ENCODE measurements at regions not wholly inside any gene's neighbourhood (a gene's known extent, or its start where the extent isn't known, plus 50 kb on each side); places are given as distances from the start of the nearest gene placed in this dataset.
"Not testable (repeated sequence)": the region's sequence is repeated elsewhere in the genome, so short reads cannot be mapped to it uniquely, and the experiment has no call there.

DNA sequence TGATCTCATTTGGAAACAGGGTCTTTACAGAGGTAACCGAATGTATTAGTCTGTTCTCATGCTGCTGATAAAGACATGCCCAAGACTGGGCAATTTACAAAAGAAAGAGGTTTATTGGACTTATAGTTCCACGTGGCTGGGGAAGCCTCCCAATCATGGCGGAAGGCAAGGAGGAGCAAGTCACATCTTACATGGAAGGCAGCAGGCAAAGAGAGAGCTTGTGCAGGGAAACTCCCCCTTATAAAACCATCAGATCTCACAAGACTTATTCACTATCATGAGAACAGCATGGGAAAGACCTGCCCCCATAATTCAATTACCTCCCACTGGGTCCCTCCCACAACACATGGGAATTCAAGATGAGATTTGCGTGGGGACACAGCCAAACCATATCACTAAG, 171.8 kb upstream of the ID2 start:
- DNase-seq (ENCODE audit: low read depth, low spot score): not testable (repeated sequence)

GRCh38 chr2:8510519-8510918, 171.3 kb upstream of the ID2 start:
- DNase-seq (ENCODE audit: low read depth, low spot score): no peak

DNA sequence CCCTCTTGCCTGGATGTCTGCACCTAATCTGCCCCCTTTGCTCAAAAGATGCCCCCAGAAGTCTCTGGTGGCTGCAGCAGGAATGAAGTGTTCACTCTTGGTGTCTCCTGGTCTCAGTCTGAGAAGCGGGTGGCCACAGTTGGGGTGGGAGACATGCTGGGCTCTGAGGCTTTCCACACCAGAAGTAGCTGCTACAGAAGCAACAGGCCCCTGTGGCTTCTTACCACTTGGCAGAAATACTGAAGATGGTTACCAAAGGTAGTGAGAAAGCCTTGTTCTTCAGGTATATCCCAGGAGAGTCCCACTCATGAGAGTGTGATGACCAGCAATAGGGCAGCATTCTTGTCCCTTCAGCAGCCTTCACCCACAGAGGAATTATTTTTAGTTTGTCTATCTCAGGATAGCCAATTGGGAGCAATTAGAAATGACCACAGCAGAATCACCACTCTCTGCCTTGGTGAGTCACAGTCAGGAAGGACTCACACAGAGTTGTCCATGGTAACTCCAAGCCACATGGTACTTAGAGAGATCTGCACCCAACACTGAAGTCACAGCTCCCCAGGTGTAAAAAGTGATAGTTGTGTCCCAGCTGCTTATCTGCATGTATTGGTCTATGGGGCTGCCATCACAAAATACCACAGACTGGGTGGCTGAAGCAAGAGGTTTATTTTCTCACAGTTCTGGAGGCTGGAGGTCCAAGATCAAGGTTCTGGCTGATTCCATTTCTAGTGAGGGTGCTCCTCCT, 169.8 kb upstream of the ID2 start:
- DNase-seq (ENCODE audit: low read depth, low spot score): no peak

DNA sequence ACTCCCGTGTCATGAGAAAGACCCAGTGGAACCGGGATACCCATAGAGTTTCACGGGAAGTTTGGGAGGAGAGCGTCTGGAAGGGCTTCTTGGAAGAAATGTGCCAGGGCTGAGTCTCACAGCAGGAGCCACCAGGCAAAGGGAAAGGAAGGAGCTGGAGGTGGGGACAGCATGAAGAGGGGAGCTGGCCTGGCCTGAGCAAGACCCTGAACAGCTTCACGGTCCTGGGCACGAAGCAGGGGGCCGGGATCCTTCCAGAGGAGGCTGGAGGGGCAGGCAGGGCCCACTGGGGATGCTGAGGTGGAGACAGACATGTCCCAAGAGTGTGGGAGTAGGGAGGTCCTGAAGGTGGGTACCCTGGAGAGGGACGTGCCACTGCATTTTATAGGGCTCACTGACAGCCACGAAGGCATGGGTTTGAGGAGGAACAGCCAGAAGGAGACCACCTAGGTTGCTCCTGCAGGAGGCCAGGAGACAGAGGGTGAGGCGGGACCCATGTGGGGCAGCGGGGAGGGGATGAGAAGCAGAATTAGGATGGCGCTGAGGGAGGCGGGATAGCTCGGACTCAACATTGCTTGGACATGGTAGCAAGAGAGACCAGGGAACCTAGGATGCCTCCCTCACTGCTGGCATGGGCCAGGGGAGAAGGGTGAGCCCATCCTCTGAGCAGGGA, 168.1 kb upstream of the ID2 start:
- DNase-seq (ENCODE audit: low read depth, low spot score): no peak

DNA sequence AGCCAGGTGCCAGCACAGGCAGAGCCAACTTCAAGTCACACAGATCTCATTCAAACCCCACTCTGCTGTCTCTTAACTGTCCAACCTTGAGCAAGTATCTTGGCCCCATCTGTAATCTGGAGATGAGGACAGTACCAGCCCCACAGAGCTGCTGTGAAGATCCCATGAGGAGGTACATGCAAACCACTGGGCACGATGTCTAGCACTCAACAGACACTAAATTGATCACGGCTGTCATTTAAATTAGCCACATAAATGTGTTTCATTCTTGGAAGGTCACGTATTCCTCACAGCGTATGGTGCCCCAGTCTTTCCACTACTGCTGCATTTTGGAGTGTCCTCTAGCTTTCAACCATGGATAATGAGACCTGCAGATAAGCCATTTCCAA, 167.6 kb upstream of the ID2 start:
- no peak for DNase-seq (ENCODE audit: low read depth, low spot score)

DNA sequence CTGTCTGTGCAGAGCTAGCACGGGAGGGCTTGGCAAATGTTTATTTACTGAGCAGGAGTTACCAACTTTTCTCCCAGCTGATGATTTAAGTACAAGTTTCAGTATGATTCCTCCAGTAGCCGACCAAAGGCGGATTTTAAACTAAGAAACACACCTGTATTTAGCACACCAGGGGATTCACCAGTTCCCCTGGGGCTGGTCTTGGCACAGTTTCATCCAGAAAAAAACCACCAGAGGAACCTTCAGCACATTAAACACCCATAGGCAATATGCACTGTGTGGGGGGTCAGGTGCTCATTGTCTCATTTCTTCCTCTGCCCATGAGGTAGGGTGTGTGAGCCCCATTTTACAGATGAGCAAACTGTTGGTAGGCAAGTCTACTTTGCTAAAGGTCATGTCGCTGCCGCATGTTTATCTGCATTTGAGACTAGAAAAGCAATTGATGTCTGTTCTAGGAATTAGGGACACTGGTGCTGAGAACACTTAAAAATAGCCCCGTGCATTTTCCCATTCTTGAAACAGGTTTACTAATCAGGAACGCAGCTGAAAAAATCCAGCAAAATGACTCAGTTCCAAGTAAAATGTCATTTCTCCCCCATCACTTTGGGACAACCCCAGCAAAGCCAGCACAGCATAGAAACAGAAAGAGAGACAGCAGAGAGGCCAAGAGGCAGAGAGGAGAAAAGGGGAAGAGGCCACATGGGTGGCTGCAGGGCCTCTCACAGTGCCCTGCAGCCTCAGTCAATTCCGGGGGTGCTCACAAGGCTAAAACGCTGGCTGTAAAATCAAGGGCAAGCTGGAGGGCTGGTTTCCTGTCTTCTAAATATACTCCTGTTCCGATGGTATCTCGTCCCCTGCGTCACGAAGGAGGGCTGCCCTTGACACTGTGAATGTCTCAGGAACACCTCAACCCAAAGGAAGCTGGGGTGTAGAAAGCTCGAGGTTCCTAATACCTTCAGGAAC, 166.8 kb upstream of the ID2 start:
- no peak for DNase-seq (ENCODE audit: low read depth, low spot score)

DNA sequence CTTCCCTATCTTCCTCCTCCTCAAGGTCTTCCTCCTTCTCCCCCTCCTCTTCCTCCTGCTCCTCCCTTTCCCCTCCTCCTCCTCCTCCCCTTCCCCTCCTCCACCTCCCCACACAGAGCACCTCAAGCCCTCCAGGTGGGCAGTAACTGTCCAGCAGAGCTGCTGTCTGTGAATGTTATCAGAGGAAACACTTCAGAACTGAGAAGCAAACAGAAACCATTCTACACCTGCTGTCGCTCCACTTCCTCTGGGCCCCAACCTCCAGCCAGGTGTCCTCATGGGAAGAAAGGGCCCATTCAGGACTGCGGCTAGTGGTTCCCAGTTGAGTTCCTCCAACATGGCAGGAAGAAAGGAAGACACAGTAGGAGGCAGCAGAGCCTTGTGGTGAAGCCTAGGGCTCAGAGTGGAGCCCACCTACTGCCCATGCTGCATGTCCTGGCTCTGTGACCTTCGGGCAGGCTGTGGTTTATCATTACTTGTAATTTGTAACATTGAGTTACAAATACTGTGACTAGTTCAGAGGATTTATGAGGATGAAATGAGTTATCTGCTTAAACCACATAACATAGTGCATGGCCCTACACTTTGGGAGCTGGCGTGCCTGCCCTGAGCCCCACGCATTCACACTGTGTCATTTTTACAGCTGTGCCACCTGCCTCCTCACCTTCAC, 165.9 kb upstream of the ID2 start:
- no peak for DNase-seq (ENCODE audit: low read depth, low spot score)

DNA sequence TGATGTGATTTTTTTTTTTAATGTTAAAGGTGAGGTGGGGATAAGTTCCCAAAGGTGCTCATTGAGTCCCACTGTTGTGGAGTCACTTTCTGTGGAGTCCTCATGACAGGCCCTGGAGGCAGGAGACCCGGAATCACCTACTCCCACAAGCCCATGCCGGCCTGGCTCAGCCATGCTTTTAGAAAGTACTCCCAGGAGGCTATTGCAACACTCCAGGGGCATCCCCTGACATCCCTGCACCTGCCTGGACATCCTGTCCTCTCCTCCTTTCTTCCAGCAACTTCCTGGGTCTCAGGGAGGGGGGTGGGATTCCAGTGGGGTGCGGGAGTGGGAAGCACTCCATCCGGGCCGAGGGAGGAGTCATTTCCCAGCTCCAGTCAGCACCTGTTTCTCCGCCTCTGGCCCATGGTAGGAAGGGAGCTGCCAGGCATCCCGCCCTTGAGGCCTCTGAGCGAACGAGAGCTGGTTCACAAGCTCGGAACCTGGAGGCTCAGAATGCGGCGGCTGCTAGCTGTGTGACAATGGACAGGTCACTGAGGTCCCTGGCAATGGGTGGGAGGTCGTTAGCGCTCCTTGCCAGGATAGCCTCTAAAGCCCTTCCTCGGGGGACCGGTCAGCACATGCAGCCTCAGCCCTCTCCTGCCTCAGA, 163.9 kb upstream of the ID2 start:
- peak; percentile 19 for DNase-seq (ENCODE audit: low read depth, low spot score)

GRCh38 chr2:8518979-8519668, 162.7 kb upstream of the ID2 start:
- no peak for DNase-seq (ENCODE audit: low read depth, low spot score)

DNA sequence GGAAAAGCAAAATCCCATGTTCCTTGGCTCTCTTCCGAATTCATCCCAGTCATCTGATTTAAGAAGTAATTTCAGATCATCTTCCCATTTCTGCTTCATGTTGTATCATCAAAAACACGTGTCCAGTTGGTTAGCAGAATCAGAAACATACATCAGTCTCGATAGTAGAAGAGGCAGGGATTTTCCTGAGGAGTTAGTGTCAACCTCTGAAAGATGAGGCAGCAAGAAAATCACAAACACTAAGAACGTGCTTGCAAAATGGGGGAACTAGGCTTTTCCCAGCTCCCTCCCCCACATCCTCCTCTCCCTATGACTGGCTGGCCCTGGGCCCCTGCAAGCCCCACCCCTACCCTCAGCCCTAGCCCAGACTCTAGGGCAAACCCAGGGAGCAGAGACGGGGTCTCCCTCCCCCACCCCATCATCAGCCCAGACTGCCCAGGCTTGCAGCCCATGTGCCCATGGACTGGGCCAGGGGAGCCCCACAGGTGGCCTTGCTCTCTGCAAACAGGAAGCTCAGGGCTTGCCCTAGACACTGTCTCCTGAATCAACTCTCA, 161.0 kb upstream of the ID2 start:
- DNase-seq (ENCODE audit: low read depth, low spot score): no peak

DNA sequence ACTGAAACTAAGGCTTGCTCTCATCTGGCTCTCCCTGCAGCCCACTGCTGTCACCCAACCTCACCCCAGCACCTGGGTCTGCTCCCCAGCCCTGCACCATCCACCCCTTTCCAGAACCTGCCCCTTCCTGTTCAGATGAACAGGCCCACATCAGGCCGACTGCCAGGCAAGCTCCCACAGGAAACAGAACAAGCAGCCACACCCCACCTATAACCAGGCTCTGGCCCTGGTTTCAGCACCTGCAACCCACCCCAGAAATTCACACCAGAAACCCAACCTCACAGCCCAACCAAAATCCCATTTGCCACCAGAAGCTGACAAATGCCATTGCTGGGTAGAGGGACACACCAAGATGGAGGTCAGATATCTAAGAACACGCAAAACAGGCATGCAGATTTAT, 159.2 kb upstream of the ID2 start:
- no peak for DNase-seq (ENCODE audit: low read depth, low spot score)

DNA sequence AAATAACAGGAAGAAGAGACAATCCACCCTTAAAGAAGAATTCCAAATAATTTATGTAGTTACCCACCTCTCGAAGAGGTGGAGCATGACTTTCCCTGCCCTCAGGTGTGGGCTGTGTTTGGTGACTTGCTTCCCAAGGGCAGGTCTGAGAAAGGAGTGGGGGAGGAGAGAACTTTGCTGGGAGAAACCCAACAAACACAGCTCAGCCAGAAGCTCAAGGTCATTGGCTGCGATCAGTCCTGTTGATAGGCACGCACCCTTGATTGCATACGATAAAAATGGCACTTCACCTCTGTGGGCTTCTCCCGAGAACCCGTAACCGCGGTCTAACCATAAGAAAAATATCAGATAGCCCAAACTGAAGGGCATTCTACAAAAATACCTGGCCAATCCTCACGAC, 157.5 kb upstream of the ID2 start:
- no peak for DNase-seq (ENCODE audit: low read depth, low spot score)

- no peak for DNase-seq (ENCODE audit: low read depth, low spot score)
Measured at GRCh38 chr2:8524823-8525222, 157.0 kb upstream of the ID2 start.

DNA sequence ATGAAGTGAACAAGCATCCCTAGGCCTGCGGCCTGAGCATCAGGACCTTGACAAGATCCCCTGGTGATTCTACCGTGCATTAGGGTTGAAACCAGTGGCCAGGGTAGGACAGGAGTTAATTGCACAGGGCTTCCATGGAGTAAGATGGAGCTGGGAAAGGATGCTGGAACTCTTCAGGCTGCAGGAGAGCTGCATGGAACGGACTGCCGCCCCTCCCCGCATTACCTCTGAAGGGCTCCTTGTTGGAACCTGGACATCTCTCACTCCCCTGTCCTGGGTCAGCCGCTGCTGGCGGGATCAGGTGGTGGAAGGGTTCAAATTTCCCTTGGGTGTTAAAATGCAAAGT, 156.6 kb upstream of the ID2 start:
- DNase-seq (ENCODE audit: low read depth, low spot score): no peak

DNA sequence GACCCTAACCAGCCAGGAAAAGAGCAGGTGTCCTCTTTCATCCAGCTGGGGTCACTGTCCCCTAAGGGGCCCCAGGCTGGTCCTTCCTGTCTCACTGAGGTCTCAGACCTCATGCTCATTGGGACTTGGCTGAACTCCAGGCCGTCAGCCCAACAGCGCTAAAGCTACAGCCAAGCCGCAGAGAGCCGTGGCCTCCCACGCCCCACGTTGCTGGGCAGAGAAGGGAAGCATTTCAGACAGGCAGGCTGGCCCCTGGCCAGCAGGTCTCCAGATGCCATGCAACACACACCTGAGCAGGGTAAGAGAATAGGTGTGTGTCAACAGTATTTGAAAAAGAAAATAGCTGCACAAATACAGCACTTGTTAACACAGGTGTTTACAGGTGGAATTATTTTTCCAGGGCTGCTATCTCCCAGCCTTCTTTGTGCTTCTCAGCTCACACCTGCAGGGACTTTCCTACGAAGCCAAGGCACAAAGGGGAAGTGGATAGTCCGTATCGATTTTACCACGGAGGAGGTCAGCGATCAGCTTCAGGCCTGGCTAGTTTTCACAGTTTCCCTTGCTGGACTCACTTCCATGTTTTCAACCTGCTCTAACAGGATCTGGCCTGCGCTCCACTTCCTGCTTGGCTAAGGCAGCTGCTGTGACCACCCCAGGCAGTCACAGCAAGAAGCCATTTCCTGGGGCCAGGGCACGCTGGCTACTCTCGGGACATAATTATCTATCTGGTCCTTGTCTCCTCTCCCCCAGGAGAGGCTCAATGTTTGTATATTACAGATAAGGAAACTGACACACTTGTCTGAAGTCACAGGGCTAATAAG, 156.1 kb upstream of the ID2 start:
- DNase-seq (ENCODE audit: low read depth, low spot score): peak; percentile 74

DNA sequence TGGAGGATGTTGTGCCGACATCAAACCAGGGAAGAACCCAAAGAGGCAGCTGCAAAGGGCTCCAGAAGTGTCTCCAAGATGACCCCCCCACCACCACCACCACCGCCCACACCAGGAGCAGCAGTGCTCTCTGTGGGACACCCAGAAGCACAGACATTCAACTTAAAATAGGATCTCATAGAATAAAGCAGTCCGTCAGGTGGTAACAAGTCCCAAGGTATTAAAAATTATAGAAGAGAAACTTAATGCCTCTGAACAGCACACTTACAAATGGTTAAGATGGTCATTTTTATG, 155.5 kb upstream of the ID2 start:
- DNase-seq (ENCODE audit: low read depth, low spot score): no peak

DNA sequence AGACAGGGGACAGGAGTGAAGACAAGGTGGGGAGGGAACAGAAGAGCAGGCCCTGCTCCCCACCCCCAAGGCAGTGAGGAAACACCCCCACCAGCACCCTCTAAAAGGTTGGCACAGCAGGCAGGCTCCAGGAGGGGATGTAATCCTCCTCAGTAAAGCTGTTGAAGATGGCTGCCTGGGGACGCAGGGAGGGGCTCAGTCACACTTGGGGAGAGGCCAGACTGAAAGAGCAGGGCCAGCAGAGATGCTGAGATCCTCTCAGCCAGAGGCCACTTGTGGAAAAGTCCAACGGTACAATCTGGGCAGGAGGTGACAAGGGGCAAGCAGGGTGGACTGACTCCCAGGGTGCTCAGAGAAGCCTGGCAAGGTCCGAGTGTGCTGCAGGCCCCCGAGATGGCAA, 154.8 kb upstream of the ID2 start:
- no peak for DNase-seq (ENCODE audit: low read depth, low spot score)

GRCh38 chr2:8527676-8528075, 154.2 kb upstream of the ID2 start:
- DNase-seq (ENCODE audit: low read depth, low spot score): no peak

- DNase-seq (ENCODE audit: low read depth, low spot score): no peak
Measured at GRCh38 chr2:8528863-8529262, 153.0 kb upstream of the ID2 start.

- DNase-seq (ENCODE audit: low read depth, low spot score): no peak
Measured at GRCh38 chr2:8529706-8530277, 152.1 kb upstream of the ID2 start.

Data from ELF-1 (cell line).